ENCODE measurements at regions not wholly inside any gene's neighbourhood (a gene's known extent, or its start where the extent isn't known, plus 50 kb on each side); places are given as distances from the start of the nearest gene placed in this dataset.

DNA sequence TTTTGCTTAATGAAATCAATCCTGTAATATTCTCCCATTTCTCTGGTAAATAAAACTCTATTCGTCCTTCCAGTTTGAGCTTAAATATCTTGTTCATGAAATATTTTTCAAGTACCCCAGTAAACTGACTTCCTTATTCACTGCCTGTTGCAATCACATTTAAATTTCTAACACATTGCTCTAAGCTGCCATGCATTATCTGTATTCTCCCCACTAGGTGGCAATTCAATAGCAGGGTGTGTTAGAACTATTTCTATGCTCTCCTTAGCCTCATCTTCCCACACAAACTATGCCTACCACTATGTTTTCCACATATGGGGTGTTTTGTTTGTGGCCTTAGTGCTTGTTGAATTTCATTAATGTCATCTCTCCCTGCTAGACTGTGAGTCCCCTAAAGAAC lies 377.1 kb upstream of the HS3ST1 start:
- intact Hi-C loops (cut with DNase I), result no loop called here
- Histone ChIP-seq H3K4me3 (no peak overlapping the region), H3K4me1 (no peaks in the 10 kb centered on the region), H3K27me3 (no peaks in the 10 kb centered on the region), H3K27ac (no peak overlapping the region), H3K36me3 (no peaks in the 10 kb centered on the region), H3K9me3 (no peaks in the 10 kb centered on the region)
- whole genome bisulfite sequencing, 2 donors, result 14 to 32% methylated on average over 1 of the region's 1 CpG
- DNase-seq, result no peak
- no peak for TF ChIP-seq EP300 (IDR thresholded peaks at IDR 0.05)
- TF ChIP-seq POLR2AphosphoS5 (IDR thresholded peaks at IDR 0.05), result no peak
- no peak for TF ChIP-seq POLR2A (IDR thresholded peaks at IDR 0.05)
- TF ChIP-seq, protein P1, sequence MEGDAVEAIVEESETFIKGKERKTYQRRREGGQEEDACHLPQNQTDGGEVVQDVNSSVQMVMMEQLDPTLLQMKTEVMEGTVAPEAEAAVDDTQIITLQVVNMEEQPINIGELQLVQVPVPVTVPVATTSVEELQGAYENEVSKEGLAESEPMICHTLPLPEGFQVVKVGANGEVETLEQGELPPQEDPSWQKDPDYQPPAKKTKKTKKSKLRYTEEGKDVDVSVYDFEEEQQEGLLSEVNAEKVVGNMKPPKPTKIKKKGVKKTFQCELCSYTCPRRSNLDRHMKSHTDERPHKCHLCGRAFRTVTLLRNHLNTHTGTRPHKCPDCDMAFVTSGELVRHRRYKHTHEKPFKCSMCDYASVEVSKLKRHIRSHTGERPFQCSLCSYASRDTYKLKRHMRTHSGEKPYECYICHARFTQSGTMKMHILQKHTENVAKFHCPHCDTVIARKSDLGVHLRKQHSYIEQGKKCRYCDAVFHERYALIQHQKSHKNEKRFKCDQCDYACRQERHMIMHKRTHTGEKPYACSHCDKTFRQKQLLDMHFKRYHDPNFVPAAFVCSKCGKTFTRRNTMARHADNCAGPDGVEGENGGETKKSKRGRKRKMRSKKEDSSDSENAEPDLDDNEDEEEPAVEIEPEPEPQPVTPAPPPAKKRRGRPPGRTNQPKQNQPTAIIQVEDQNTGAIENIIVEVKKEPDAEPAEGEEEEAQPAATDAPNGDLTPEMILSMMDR (IDR thresholded peaks at IDR 0.05), result peak in 2 of 4 experiments; percentile 22 to 38

DNA sequence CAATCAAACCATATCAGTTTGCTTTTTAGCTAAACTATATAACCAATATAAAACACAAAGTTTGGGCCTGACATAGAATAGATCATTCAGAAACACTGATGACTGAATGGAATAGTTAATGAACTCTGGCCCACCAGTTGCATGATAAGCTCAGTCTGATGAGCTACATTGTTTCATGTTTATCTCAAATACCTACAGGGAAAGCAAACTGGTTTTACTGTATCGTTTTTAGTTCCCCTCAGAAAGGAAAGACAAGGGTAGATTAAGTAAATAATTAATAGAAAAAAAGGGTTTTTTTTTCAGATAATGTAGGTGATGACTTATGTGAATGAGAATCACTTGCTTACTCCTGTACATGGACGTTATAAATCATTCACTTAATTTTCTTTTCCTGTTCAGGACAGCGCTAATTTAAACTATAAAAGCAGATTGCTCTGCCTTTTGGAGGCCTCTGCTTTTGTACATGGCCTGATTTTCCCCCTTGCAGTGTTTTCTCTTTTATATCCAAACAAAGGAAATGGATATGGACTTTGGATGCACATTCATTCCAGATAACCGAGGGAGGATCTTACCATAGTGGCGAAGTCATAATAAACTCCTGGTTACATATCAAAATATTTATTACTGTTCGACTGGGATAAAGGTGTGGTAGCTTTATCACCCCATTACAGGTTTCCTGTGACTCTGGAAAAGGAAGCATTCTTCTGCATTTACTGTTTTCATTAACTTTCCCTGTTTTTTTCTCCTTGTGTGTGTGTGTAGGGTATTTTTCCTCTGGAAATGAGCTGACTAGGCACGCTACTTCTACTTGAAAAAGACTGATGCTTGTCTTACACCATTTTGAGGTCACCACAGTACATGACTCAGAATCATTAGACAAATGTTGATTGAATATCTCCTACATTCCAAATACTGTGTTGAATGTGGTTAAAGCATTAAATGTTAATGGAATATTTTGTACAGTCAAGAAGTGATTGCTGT lies 373.1 kb upstream of the HS3ST1 start:
- 10 to 32% methylated on average over 7 of the region's 7 CpGs for WGBS, 2 donors
- intact Hi-C loops (cut with DNase I), result no loop called here
- TF ChIP-seq POLR2A (IDR thresholded peaks at IDR 0.05) (no peak), EP300 (IDR thresholded peaks at IDR 0.05) (no peak), POLR2AphosphoS5 (IDR thresholded peaks at IDR 0.05) (no peak)
- TF ChIP-seq, protein P1 (IDR thresholded peaks at IDR 0.05), result no peak
- Histone ChIP-seq H3K4me3 (no peak overlapping the region), H3K4me1 (no peaks in the 10 kb centered on the region), H3K27ac (no peak overlapping the region), H3K27me3 (no peaks in the 10 kb centered on the region), H3K36me3 (no peaks in the 10 kb centered on the region), H3K9me3 (peaks cover 0 to 3% (median 0%) of the 10 kb centered on the region in 4 donors)
- no peak for DNase-seq

DNA sequence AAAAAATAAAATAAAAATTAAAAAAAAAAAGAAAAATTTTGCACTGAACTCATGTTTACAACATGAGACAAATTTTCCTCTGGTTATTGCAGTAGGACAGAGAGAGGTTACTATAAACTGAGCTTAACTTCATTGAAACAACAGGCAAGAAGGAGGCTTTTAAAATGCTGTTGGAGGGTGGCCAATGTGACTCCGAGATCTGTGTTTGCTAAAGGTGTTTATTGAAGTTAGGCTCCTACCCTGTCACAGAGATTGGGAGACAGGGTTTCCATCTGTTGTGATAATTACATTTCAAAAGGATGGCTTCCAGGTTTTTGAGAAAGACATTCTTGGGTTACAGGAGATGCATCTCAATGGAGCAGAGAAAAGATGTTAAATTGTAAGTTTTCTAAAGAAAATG lies 370.5 kb upstream of the HS3ST1 start:
- Histone ChIP-seq H3K36me3 (no peaks in the 10 kb centered on the region), H3K9me3 (peaks cover 0 to 3% (median 0%) of the 10 kb centered on the region in 4 donors), H3K4me1 (no peaks in the 10 kb centered on the region), H3K27me3 (no peaks in the 10 kb centered on the region), H3K4me3 (no peak overlapping the region), H3K27ac (no peak overlapping the region)
- intact Hi-C loops (cut with DNase I), result no loop called here
- 13 to 46% methylated on average over 1 of the region's 1 CpG for WGBS, 2 donors
- TF ChIP-seq, protein P1 (IDR thresholded peaks at IDR 0.05), result no peak
- TF ChIP-seq EP300 (IDR thresholded peaks at IDR 0.05) (no peak), POLR2A (IDR thresholded peaks at IDR 0.05) (no peak), POLR2AphosphoS5 (IDR thresholded peaks at IDR 0.05) (no peak)
- DNase-seq, result no peak

DNA sequence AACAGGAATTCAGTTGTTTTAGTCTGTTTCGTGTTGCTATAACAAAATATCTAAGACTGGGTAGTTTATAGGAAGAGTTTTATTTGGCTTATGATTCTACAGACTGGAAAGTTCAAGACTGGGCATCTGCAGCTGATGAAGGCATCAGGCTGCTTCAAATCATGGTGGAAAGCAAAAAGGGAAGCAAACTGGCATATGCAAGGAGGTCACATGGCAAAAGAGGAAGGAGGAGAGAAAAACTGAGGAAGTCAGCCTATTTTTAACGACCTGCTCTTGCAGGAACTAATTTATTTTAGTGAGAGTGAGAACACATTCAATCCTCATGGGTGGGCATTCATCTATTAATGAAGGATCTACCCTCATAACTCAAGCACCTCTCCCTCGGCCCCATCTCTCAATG lies 363.1 kb upstream of the HS3ST1 start:
- intact Hi-C loops (cut with DNase I), result no loop called here
- TF ChIP-seq POLR2A (IDR thresholded peaks at IDR 0.05), result no peak
- TF ChIP-seq, protein P1 (IDR thresholded peaks at IDR 0.05), result no peak
- Histone ChIP-seq H3K27me3 (no peaks in the 10 kb centered on the region), H3K36me3 (no peaks in the 10 kb centered on the region), H3K9me3 (no peaks in the 10 kb centered on the region), H3K27ac (no peak overlapping the region), H3K4me1 (no peaks in the 10 kb centered on the region), H3K4me3 (no peak overlapping the region)
- no peak for DNase-seq
- 74 to 77% methylated on average over 3 of the region's 3 CpGs for WGBS, 2 donors

Measured in sigmoid colon (tissue), 6 donors.